ENCODE measurements at regions not wholly inside any gene's neighbourhood (a gene's known extent, or its start where the extent isn't known, plus 50 kb on each side); places are given as distances from the start of the nearest gene placed in this dataset.

DNA sequence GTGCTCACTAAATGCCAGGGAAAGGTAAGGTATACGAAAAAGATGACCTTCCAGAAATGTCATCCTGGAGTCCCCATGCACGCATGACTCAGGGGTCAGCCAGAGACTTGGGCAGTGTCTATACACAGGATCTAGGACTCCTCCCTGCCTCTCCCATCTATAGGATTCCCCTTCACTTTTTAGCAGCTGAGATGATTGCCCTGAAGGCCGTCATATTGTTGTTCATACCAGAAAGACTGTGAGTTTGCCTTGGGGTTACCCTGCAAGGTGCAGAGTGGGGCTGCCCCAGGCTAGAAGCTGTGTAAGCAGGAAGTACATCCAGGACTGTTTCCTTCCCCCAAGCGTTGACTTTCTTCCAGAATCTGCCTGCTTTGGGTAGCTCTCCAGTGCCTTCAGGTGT is 55.1 kb upstream of the MAMLD1 start:
- no peak for TF ChIP-seq CTCF (IDR thresholded peaks at IDR 0.05)
- TF ChIP-seq REST (IDR thresholded peaks at IDR 0.05; ENCODE audit: insufficient read depth in 1 of 2, low read depth in 2 of 2, low read length in 1 of 2), result no peak
- no peak for TF ChIP-seq TCF7L2 (IDR thresholded peaks at IDR 0.05; ENCODE audit: low read depth, low read length)
- no peak for TF ChIP-seq POLR2AphosphoS5 (IDR thresholded peaks at IDR 0.05; ENCODE audit: low read depth, low read length)

All from Panc1 (cell line).